OCI-LY1 (cell line): ENCODE measurements at regions not wholly inside any gene's neighbourhood (a gene's known extent, or its start where the extent isn't known, plus 50 kb on each side); places are given as distances from the start of the nearest gene placed in this dataset.

ENCODE experiments used
- H2AFZ ChIP-seq: fragments of 200-600 bp; sonication (generic), shearing (Covaris generic); 2 replicates; pipeline ENCODE4 v1.6.0; 2014; ENCODE audit warnings: antibody characterized with exemption, mild to moderate bottlenecking, low read length
- H3F3A ChIP-seq: fragments of 200-600 bp; sonication (generic), shearing (Covaris generic); 2 replicates; pipeline ENCODE4 v1.6.0; 2014; ENCODE audit warnings: mild to moderate bottlenecking, antibody characterized with exemption, low read length, moderate library complexity; ENCODE audit not compliant: insufficient read depth
- H3K27ac ChIP-seq: fragments of 200-600 bp; sonication (generic); 2 replicates; pipeline ENCODE4 v1.5.1; 2014; ENCODE audit warnings: low read length, mixed run types, mild to moderate bottlenecking, low read depth; ENCODE audit not compliant: poor library complexity, severe bottlenecking
- H3K27me3 ChIP-seq: fragments of 200-600 bp; sonication (generic); 2 replicates; pipeline ENCODE4 v1.6.0; 2014; ENCODE audit warnings: antibody characterized with exemption, mild to moderate bottlenecking, low read length, moderate library complexity; ENCODE audit not compliant: insufficient read depth
- H3K36me3 ChIP-seq: fragments of 200-600 bp; sonication (generic); 2 replicates; pipeline ENCODE4 v1.6.1; 2014; ENCODE audit warnings: mild to moderate bottlenecking, antibody characterized with exemption, low read length, moderate library complexity, mixed read lengths; ENCODE audit not compliant: insufficient read depth
- H3K4me1 ChIP-seq: fragments of 200-600 bp; sonication (generic); 2 replicates; pipeline ENCODE4 v1.5.1; 2014; ENCODE audit warnings: mild to moderate bottlenecking, low read length, moderate library complexity; ENCODE audit not compliant: insufficient read depth, severe bottlenecking
- H3K4me2 ChIP-seq: fragments of 200-600 bp; sonication (generic), shearing (Covaris generic); 2 replicates; pipeline ENCODE4 v1.6.1; 2014; ENCODE audit warnings: low read length
- H3K4me3 ChIP-seq: fragments of 200-600 bp; sonication (generic); 2 replicates; pipeline ENCODE4 v1.5.1; 2014; ENCODE audit warnings: low read length, low read depth, mild to moderate bottlenecking, mixed read lengths; ENCODE audit not compliant: poor library complexity, severe bottlenecking
- H3K79me2 ChIP-seq: fragments of 200-600 bp; shearing (Covaris generic); 2 replicates; pipeline ENCODE4 v1.6.1; 2016; ENCODE audit warnings: mixed run types, low read length, mixed read lengths; ENCODE audit not compliant: insufficient read depth
- H3K9ac ChIP-seq: fragments of 200-600 bp; sonication (generic), shearing (Covaris generic); 2 replicates; pipeline ENCODE4 v1.6.1; 2014; ENCODE audit warnings: mild to moderate bottlenecking, low read length, mixed read lengths
- H3K9me2 ChIP-seq: fragments of 200-600 bp; sonication (generic), shearing (Covaris generic); 2 replicates; pipeline ENCODE4 v1.6.1; 2014; ENCODE audit warnings: low read depth, mild to moderate bottlenecking, low read length, mixed read lengths
- H3K9me3 ChIP-seq: fragments of 200-600 bp; shearing (Covaris generic); 2 replicates; pipeline ENCODE4 v1.6.1; 2014; ENCODE audit warnings: low read length, mixed read lengths
- H4K20me1 ChIP-seq: fragments of 200-600 bp; sonication (generic), shearing (Covaris generic); 2 replicates; pipeline ENCODE4 v1.6.0; 2016; ENCODE audit warnings: mild to moderate bottlenecking, low read length; ENCODE audit not compliant: insufficient read depth
- EZH2 ChIP-seq: fragments of 200-600 bp; sonication (generic), shearing (Covaris generic); IDR thresholded peaks from 2 replicates; pipeline ENCODE4 v1.8.0; 2017; ENCODE audit warnings: borderline replicate concordance, mixed run types, mild to moderate bottlenecking, antibody characterized with exemption, low read length, moderate library complexity, mixed read lengths
- TF ChIP-seq, protein P1 (sequence below): fragments of 200-600 bp; sonication (generic), shearing (Covaris generic); IDR thresholded peaks from 2 replicates; pipeline ENCODE4 v1.5.1; 2017; ENCODE audit warnings: mild to moderate bottlenecking, antibody characterized with exemption, low read length, moderate library complexity, mixed read lengths

DNA sequence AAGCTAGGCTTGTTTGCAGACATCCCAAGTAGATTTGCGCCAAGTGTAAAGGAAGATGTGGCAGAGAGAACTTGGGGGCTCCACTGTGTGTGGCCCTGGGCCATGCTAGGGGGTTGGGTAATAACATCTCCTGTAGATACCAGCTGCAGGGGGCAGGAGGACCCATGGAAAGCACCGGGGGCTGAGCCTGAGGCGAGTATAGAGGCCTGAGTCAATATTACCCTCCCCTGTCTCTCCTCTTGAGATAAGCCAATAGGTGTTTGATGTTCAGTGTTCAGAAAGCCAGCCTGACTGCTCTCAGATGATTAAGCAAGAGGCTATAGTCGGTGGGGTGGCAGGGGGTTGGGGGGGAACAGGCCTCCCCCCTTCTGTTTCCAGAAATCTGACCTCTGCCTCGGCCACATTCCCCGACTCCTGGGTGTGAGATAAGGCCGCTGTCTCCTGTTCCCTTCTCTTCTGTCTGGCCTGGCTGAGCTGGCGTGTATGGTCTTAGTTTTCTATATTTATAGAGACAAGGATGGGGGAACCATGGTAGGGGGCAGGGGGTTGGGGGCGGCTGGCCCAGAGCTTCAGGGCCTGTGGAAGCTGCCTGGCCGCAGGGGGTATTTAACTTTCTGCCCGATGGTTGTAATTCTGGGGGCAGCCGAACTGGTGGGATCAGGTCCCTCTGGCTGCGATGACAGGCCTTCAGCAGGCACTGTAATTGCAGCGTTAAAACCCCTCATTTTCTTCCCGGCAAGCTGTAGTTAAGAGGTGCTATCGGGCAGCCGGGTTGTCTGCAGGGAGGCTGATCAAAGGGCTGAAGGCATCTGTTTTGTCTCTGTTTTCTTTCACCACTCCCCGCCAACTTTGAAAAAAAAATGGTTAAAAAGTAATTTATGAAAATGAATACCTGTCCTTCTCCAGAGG is 292.0 kb downstream of the NSG2 start:
- H3K79me2 ChIP-seq: no peaks in the 10 kb centered on the region
- no peak overlapping the region for H2AFZ ChIP-seq
- TF ChIP-seq, protein P1, sequence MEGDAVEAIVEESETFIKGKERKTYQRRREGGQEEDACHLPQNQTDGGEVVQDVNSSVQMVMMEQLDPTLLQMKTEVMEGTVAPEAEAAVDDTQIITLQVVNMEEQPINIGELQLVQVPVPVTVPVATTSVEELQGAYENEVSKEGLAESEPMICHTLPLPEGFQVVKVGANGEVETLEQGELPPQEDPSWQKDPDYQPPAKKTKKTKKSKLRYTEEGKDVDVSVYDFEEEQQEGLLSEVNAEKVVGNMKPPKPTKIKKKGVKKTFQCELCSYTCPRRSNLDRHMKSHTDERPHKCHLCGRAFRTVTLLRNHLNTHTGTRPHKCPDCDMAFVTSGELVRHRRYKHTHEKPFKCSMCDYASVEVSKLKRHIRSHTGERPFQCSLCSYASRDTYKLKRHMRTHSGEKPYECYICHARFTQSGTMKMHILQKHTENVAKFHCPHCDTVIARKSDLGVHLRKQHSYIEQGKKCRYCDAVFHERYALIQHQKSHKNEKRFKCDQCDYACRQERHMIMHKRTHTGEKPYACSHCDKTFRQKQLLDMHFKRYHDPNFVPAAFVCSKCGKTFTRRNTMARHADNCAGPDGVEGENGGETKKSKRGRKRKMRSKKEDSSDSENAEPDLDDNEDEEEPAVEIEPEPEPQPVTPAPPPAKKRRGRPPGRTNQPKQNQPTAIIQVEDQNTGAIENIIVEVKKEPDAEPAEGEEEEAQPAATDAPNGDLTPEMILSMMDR: no peak
- no peak for TF ChIP-seq EZH2
- H3K27ac ChIP-seq: no peak overlapping the region
- no peaks in the 10 kb centered on the region for H4K20me1 ChIP-seq
- 0 out of 2 replicates have a peak, but pooled peaks cover 6% of the 10 kb centered on the region for H3K27me3 ChIP-seq
- no peaks in the 10 kb centered on the region for H3F3A ChIP-seq
- H3K9ac ChIP-seq: no peak overlapping the region
- H3K9me3 ChIP-seq: no peaks in the 10 kb centered on the region
- H3K4me2 ChIP-seq: no peak overlapping the region
- no peaks in the 10 kb centered on the region for H3K36me3 ChIP-seq
- no peak overlapping the region for H3K4me3 ChIP-seq
- H3K9me2 ChIP-seq: no peaks in the 10 kb centered on the region
- no peaks in the 10 kb centered on the region for H3K4me1 ChIP-seq

DNA sequence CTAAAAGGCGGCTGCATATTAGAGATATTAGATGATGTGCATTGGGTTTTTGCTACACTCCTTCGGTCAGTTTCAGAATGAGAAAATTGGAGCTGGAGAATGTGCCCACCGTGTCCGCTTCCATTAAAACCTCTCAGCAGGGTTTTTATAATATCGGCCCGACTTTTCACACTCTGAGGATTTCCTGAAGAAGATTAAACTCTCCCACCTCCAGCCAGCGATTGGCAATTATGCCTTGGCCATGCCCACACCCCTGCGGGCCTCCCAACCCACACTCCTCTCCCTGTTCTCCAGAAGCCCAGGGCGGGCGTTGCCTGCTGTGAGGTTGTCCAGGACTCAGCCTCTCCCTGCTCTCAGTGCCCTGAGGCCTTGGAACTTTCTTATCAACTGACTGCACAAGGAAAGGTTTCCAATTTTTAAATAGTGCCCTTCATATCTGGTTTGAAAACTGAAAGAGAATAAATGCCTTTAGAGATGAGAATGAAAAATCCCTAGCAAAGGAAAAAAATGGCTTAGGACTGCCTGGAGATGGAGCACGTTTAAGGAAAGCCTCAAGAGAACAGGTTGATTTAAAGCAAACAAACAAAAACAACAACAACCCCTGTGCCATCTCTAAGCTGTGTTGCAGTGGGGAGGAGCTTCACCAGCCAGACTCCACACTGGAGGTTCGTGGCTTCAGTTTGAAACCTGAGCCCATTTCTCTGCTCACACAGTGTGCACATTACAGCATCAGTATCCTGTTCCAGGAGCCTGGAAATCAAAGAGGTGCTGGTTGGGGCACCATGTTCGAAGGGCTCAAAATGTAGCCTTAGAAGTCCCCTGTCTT is 292.9 kb downstream of the NSG2 start:
- H3K9ac ChIP-seq: no peak overlapping the region
- no peak overlapping the region for H3K27ac ChIP-seq
- H3K9me2 ChIP-seq: no peaks in the 10 kb centered on the region
- H3K9me3 ChIP-seq: no peaks in the 10 kb centered on the region
- no peak for TF ChIP-seq EZH2
- TF ChIP-seq, protein P1: no peak
- no peaks in the 10 kb centered on the region for H3K79me2 ChIP-seq
- no peaks in the 10 kb centered on the region for H3K36me3 ChIP-seq
- no peak overlapping the region for H3K4me3 ChIP-seq
- no peaks in the 10 kb centered on the region for H3F3A ChIP-seq
- no peaks in the 10 kb centered on the region for H3K4me1 ChIP-seq
- H2AFZ ChIP-seq: no peak overlapping the region
- no peak overlapping the region for H3K4me2 ChIP-seq
- H3K27me3 ChIP-seq: 0 out of 2 replicates have a peak, but pooled peaks cover 6% of the 10 kb centered on the region
- no peaks in the 10 kb centered on the region for H4K20me1 ChIP-seq

DNA sequence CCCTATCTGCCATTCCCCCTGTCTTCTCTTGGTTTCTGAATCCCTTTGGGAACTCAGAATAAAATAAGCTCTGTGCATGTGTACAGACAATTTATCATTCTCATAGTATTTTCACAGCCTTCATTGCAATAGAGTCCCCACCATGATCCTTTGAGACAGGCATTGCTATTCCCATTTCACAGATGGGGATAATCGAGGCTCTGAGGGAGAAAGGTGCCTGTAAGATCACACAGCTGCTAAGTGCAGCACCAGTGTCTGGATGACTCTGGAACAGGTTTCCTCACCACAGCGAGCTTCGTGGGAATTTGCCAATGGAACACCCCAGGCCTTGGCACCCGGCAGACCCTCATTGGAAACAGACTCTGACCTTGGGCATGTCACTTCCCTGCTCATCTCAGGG is 293.6 kb downstream of the NSG2 start:
- TF ChIP-seq EZH2: no peak
- TF ChIP-seq, protein P1: no peak
- no peak overlapping the region for H2AFZ ChIP-seq
- no peaks in the 10 kb centered on the region for H3K4me1 ChIP-seq
- H3F3A ChIP-seq: no peaks in the 10 kb centered on the region
- no peak overlapping the region for H3K4me3 ChIP-seq
- H3K36me3 ChIP-seq: no peaks in the 10 kb centered on the region
- H3K9ac ChIP-seq: no peak overlapping the region
- no peak overlapping the region for H3K4me2 ChIP-seq
- H3K27me3 ChIP-seq: 0 out of 2 replicates have a peak, but pooled peaks cover 6% of the 10 kb centered on the region
- no peaks in the 10 kb centered on the region for H3K9me2 ChIP-seq
- H3K9me3 ChIP-seq: no peaks in the 10 kb centered on the region
- no peaks in the 10 kb centered on the region for H3K79me2 ChIP-seq
- H3K27ac ChIP-seq: no peak overlapping the region
- H4K20me1 ChIP-seq: no peaks in the 10 kb centered on the region
